IPS-18c (cell line): ENCODE measurements at regions not wholly inside any gene's neighbourhood (a gene's known extent, or its start where the extent isn't known, plus 50 kb on each side); places are given as distances from the start of the nearest gene placed in this dataset.

Experiments used
- H3K4me3 ChIP-seq: 2 replicates; pipeline ENCODE4 v1.7.0; 2013; ENCODE audit warnings: low read depth, mild to moderate bottlenecking, low read length, moderate library complexity; ENCODE audit not compliant: insufficient read depth
- H3K9me3 ChIP-seq: one replicate; pipeline ENCODE4 v1.6.1; 2013; ENCODE audit warnings: mild to moderate bottlenecking, low read length, moderate library complexity; ENCODE audit not compliant: control insufficient read depth, insufficient read depth

- Histone ChIP-seq H3K4me3 (no peak overlapping the region), H3K9me3 (peaks cover 6% of the 10 kb centered on the region)
Measured at GRCh38 chr1:29860056-29860455, 623.7 kb downstream of the PTPRU start.

- Histone ChIP-seq H3K4me3 (no peak overlapping the region), H3K9me3 (peaks cover 6% of the 10 kb centered on the region)
Measured at GRCh38 chr1:29859126-29859525, 622.8 kb downstream of the PTPRU start.

- Histone ChIP-seq H3K9me3 (peaks cover 4% of the 10 kb centered on the region), H3K4me3 (no peak overlapping the region)
Measured at GRCh38 chr1:29858646-29859045, 622.3 kb downstream of the PTPRU start.

- Histone ChIP-seq H3K9me3 (no peaks in the 10 kb centered on the region), H3K4me3 (no peak overlapping the region)
Measured at GRCh38 chr1:29856340-29857114, 620.2 kb downstream of the PTPRU start.

- H3K4me3 ChIP-seq: no peak overlapping the region
Measured at GRCh38 chr1:29855561-29856160, 619.3 kb downstream of the PTPRU start.

GRCh38 chr1:29854700-29855276 lies 618.5 kb downstream of the PTPRU start:
- H3K9me3 ChIP-seq: no peaks in the 10 kb centered on the region
- no peak overlapping the region for H3K4me3 ChIP-seq

More at GRCh38 chr1:29855561-29856160, 619.3 kb downstream of the PTPRU start:
- no peaks in the 10 kb centered on the region for H3K9me3 ChIP-seq

- H3K9me3 ChIP-seq: no peaks in the 10 kb centered on the region
- H3K4me3 ChIP-seq: no peak overlapping the region
Measured at GRCh38 chr1:29853716-29854330, 617.5 kb downstream of the PTPRU start.

GRCh38 chr1:29852248-29852647 lies 615.9 kb downstream of the PTPRU start:
- Histone ChIP-seq H3K4me3 (no peak overlapping the region), H3K9me3 (peaks cover 2% of the 10 kb centered on the region)

- Histone ChIP-seq H3K9me3 (peaks cover 2% of the 10 kb centered on the region), H3K4me3 (no peak overlapping the region)
Measured at GRCh38 chr1:29851691-29852090, 615.4 kb downstream of the PTPRU start.

GRCh38 chr1:29849991-29850757 lies 613.9 kb downstream of the PTPRU start:
- H3K9me3 ChIP-seq: peaks cover 2% of the 10 kb centered on the region

GRCh38 chr1:29849038-29849750 lies 612.9 kb downstream of the PTPRU start:
- Histone ChIP-seq H3K4me3 (no peak overlapping the region), H3K9me3 (peaks cover 2% of the 10 kb centered on the region)

More at GRCh38 chr1:29849991-29850757, 613.9 kb downstream of the PTPRU start:
- H3K4me3 ChIP-seq: no peak overlapping the region

GRCh38 chr1:29845910-29846309 lies 609.6 kb downstream of the PTPRU start:
- Histone ChIP-seq H3K9me3 (peaks cover 2% of the 10 kb centered on the region), H3K4me3 (no peak overlapping the region)

GRCh38 chr1:29842130-29842529 lies 605.8 kb downstream of the PTPRU start:
- no peaks in the 10 kb centered on the region for H3K9me3 ChIP-seq
- H3K4me3 ChIP-seq: no peak overlapping the region

- H3K9me3 ChIP-seq: no peaks in the 10 kb centered on the region
- H3K4me3 ChIP-seq: no peak overlapping the region
Measured at GRCh38 chr1:29839726-29840125, 603.4 kb downstream of the PTPRU start.

GRCh38 chr1:29838738-29839320 lies 602.5 kb downstream of the PTPRU start:
- Histone ChIP-seq H3K9me3 (peaks cover 2% of the 10 kb centered on the region), H3K4me3 (no peak overlapping the region)
